GM12878 (cell line): ENCODE measurements at regions not wholly inside any gene's neighbourhood (a gene's known extent, or its start where the extent isn't known, plus 50 kb on each side); places are given as distances from the start of the nearest gene placed in this dataset.

Source experiments
- ATAC-seq: fragments of 200-7000 bp; cut with Tn5 transposase; 3 replicates; pipeline ENCODE4 v1.9.1; 2020; ENCODE audit warnings: mild to moderate bottlenecking, moderate library complexity
- BruUV-seq: library from RNA; stranded (reverse); fragments of 400-500 nt; replicated peaks from 2 replicates; lab custom pipeline; 2021; lab: Mats Ljungman, UMichigan
- CTCF ChIA-PET: fragments of 300-600 bp; sonication (Branson Sonifier 250); formaldehyde crosslinking; extraction: SDS; loops from one replicate; lab custom pipeline; 2021; ENCODE audit warnings: inconsistent platforms; lab: Yijun Ruan, JAX
- POLR2A ChIA-PET: fragments of 350-600 bp; formaldehyde crosslinking; extraction: SDS; loops from one replicate; lab custom pipeline; 2021; ENCODE audit warnings: inconsistent platforms; lab: Charles Lee
- RAD21 ChIA-PET: fragments of 300-600 bp; sonication (Branson Sonifier 250); formaldehyde crosslinking; loops from one replicate; lab custom pipeline; 2023; ENCODE audit warnings: antibody characterized with exemption; ENCODE audit not compliant: unreplicated experiment; lab: Charles Lee
- SMC1A ChIA-PET: fragments of 300-600 bp; sonication (Branson Sonifier 250); formaldehyde crosslinking; loops from one replicate; lab custom pipeline; 2023; ENCODE audit not compliant: unreplicated experiment, uncharacterized antibody; lab: Charles Lee
- DNase-seq: peaks from one replicate; pipeline ENCODE4 v3.0.0-alpha.2; 2011; ENCODE audit warnings: low read depth, low spot score
- FAIRE-seq: peaks from 3 replicates; lab custom pipeline; 2011; peaks lifted over from hg19 to GRCh38; lab: Jason Lieb, UNC
- H2AFZ ChIP-seq: 2 replicates; pipeline ENCODE4 v1.6.0; 2011; ENCODE audit warnings: low read depth, low read length, control low read depth; ENCODE audit not compliant: control insufficient read depth
- H3K27ac ChIP-seq: 2 replicates; pipeline ENCODE4 v1.5.1; 2011; ENCODE audit warnings: control low read depth; ENCODE audit not compliant: control insufficient read depth, insufficient read depth
- H3K27me3 ChIP-seq, 2 experiments: replicated peaks in 1 of 2; 2 replicates each; pipeline versions ENCODE4 v1.6.0 to v1.6.1; 2011; ENCODE audit warnings: low read length in 1 of 2; ENCODE audit not compliant: control insufficient read depth in 2 of 2, insufficient read depth in 2 of 2
- H3K36me3 ChIP-seq, 2 experiments: 2 replicates each; pipeline ENCODE4 v1.5.1; 2011; ENCODE audit warnings: low read length in 1 of 2; ENCODE audit not compliant: control insufficient read depth in 2 of 2, insufficient read depth in 2 of 2
- H3K4me1 ChIP-seq: 2 replicates; pipeline ENCODE4 v1.6.1; 2011; ENCODE audit warnings: mild to moderate bottlenecking, low read length, moderate library complexity, mixed read lengths; ENCODE audit not compliant: control insufficient read depth, insufficient read depth
- H3K4me2 ChIP-seq: 2 replicates; pipeline ENCODE4 v1.6.0; 2011; ENCODE audit warnings: control low read depth; ENCODE audit not compliant: control insufficient read depth, insufficient read depth
- H3K4me3 ChIP-seq: fragments of 200-600 bp; sonication (generic); 2 replicates; pipeline ENCODE4 v1.5.1; 2016
- H3K79me2 ChIP-seq: 2 replicates; pipeline ENCODE4 v1.6.0; 2011; ENCODE audit warnings: low read length; ENCODE audit not compliant: control insufficient read depth, insufficient read depth
- H3K9ac ChIP-seq: 2 replicates; pipeline ENCODE4 v1.8.0; 2011; ENCODE audit warnings: low read length, control low read depth, mixed read lengths; ENCODE audit not compliant: control insufficient read depth, insufficient read depth
- H3K9me3 ChIP-seq: replicated peaks from 3 replicates; pipeline ENCODE4 v1.5.1; 2011; ENCODE audit warnings: mild to moderate bottlenecking, low read length; ENCODE audit not compliant: control insufficient read depth, insufficient read depth
- H4K20me1 ChIP-seq: 2 replicates; pipeline ENCODE4 v1.6.0; 2011; ENCODE audit not compliant: control insufficient read depth, insufficient read depth
- CBX5 ChIP-seq: sonication (generic); IDR thresholded peaks from 2 replicates; pipeline ENCODE4 v1.6.1; 2016; ENCODE audit warnings: low read depth, moderate library complexity, mild to moderate bottlenecking, inconsistent platforms
- DPF2 ChIP-seq: fragments of 450-650 bp; IDR thresholded peaks from 2 replicates; pipeline ENCODE4 v1.6.1; 2017; ENCODE audit warnings: mild to moderate bottlenecking
- GATAD2B ChIP-seq: fragments of 450-650 bp; conservative IDR thresholded peaks from 2 replicates; pipeline ENCODE4 v1.6.1; 2017; ENCODE audit warnings: low read depth, mild to moderate bottlenecking, moderate library complexity
- MEF2A ChIP-seq: IDR thresholded peaks from 2 replicates; pipeline ENCODE4 v1.6.1; 2011; ENCODE audit warnings: low read depth, mild to moderate bottlenecking, low read length, moderate library complexity; ENCODE audit not compliant: insufficient read depth
- MTA2 ChIP-seq: fragments of 450-650 bp; IDR thresholded peaks from 2 replicates; pipeline ENCODE4 v1.6.1; 2016; ENCODE audit warnings: low read depth, mild to moderate bottlenecking, moderate library complexity
- NR2C2 ChIP-seq: IDR thresholded peaks from 2 replicates; pipeline ENCODE4 v1.6.1; 2011; ENCODE audit warnings: borderline replicate concordance, low read depth; ENCODE audit not compliant: control insufficient read depth, insufficient read length
- RCOR1 ChIP-seq: conservative IDR thresholded peaks from 2 replicates; pipeline ENCODE4 v1.6.1; 2012; ENCODE audit warnings: low read depth, low read length, improper control_type of control experiment
- SPI1 ChIP-seq: IDR thresholded peaks from 2 replicates; pipeline ENCODE4 v1.6.1; 2011; ENCODE audit warnings: low read depth, mild to moderate bottlenecking, low read length, moderate library complexity, borderline replicate concordance; ENCODE audit not compliant: insufficient read depth
- SUZ12 ChIP-seq: fragments of 200-600 bp; sonication (generic); IDR thresholded peaks from one replicate; pipeline ENCODE4 v1.6.1; 2018; ENCODE audit warnings: antibody characterized with exemption, mild to moderate bottlenecking; ENCODE audit not compliant: unreplicated experiment
- TCF7 ChIP-seq: IDR thresholded peaks from 2 replicates; pipeline ENCODE4 v1.6.1; 2014; ENCODE audit warnings: antibody characterized with exemption, borderline replicate concordance
- YY1 ChIP-seq: IDR thresholded peaks from 2 replicates; pipeline ENCODE4 v1.6.1; 2011; ENCODE audit warnings: low read depth, mild to moderate bottlenecking, low read length
- ZNF274 ChIP-seq: IDR thresholded peaks from one replicate; pipeline ENCODE4 v1.8.0; 2011; ENCODE audit not compliant: insufficient read length, insufficient read depth
- ZZZ3 ChIP-seq: IDR thresholded peaks from 2 replicates; pipeline ENCODE4 v1.6.1; 2011; ENCODE audit warnings: low read depth; ENCODE audit not compliant: control insufficient read depth, insufficient read length
- WGBS: methylation state at CpG from one replicate; pipeline ENCODE4 v1.1.6; 2016; ENCODE audit warnings: low lambda C conversion rate; ENCODE audit not compliant: insufficient replicate concordance, insufficient coverage; ENCODE audit errors: missing lambda C conversion rate; 5-methylcytosine and 5-hydroxymethylcytosine counted together
- in situ Hi-C: fragments of 300-500 bp; cut with MboI; formaldehyde crosslinking; loops from 9 replicates; pipeline ENCODE4 v1.14.3; 2018; ENCODE audit warnings: mixed read lengths
- intact Hi-C: fragments of 100-400 bp; cut with micrococcal nuclease; formaldehyde crosslinking; loops from one replicate; pipeline ENCODE4 v1.14.2; 2022; ENCODE audit not compliant: unreplicated experiment
- TF ChIP-seq, protein P1 (sequence below): IDR thresholded peaks from 2 replicates; pipeline ENCODE4 v1.6.1; 2012; ENCODE audit warnings: mild to moderate bottlenecking, low read depth, low read length
- TF ChIP-seq, protein P2 (sequence below): IDR thresholded peaks from 2 replicates; pipeline ENCODE4 v1.6.1; 2012; ENCODE audit warnings: low read length, inconsistent platforms

DNA sequence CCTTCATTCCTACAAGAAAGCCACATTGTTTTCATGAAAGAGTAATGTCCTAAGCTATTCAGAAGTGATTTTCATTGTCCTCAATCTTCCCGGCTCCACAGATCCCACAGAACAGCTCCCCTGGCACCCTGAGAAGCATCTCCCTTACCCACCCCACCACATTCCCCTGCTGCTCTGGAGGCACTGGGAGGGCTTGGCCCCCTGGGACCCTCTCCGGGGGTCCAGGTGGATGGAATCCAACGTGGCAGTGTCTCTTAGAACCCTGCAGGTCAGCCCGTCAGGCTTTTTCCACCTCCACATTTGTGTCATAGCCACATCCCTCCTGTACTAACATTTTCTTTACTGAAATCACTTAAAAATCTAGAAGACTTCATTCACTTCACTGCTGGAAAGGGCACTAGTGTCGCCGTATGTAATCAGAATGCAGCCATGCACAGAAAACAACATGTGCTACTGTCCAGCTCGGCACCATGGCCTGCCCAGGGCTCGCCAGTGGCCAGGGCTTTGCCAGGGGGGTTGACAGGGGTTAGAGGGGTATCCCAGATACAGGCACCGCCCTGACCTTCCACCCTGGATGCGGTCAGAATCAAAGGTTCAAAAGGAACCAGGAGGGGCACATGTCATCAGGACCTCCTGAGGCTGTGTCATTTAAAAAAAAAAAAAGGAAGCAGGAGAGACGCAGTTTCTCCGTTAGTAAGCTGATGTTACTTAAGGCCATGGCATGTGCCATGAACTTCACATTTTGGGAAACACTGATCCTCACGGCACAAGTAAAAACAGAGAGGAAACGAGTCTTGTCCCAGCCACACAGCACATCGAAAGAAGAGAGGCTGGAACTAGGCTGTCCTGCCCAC, 106.3 kb downstream of the LSM3 start:
- ChIA-PET POLR2A (no interaction called here), RAD21 (no interaction called here), SMC1A (no interaction called here), CTCF (interaction anchor here (0.7 kb wide), 1 partner anchor 223 kb away, joined by 3 read pairs; no protein-coding TSS in a partner anchor)
- Histone ChIP-seq H3K4me2 (no peak overlapping the region), H3K27me3 (peaks cover 3 to 4% of the 10 kb centered on the region in 2 experiments; a peak in 1 of 4 replicates), H4K20me1 (no peaks in the 10 kb centered on the region), H3K27ac (no peak overlapping the region), H3K4me3 (no peak overlapping the region), H2AFZ (no peak overlapping the region), H3K36me3 (no peaks in the 10 kb centered on the region), H3K9ac (no peak overlapping the region), H3K9me3 (no peaks in the 10 kb centered on the region), H3K79me2 (no peaks in the 10 kb centered on the region), H3K4me1 (no peaks in the 10 kb centered on the region)
- no peak for DNase-seq
- intact Hi-C loops (no loop called here), in situ Hi-C loops (no loop called here)
- ATAC-seq: no peak
- no TSS peak for BruUV-seq
- WGBS: 32% methylated on average over 15 of the region's 15 CpGs
- FAIRE-seq: no peak
- TF ChIP-seq ZNF274 (no peak), MTA2 (no peak), TCF7 (no peak), YY1 (no peak), CBX5 (no peak), MEF2A (no peak), SPI1 (no peak), RCOR1 (no peak), GATAD2B (no peak), DPF2 (no peak), ZZZ3 (no peak), SUZ12 (no peak), NR2C2 (no peak)
- TF ChIP-seq, protein P1, sequence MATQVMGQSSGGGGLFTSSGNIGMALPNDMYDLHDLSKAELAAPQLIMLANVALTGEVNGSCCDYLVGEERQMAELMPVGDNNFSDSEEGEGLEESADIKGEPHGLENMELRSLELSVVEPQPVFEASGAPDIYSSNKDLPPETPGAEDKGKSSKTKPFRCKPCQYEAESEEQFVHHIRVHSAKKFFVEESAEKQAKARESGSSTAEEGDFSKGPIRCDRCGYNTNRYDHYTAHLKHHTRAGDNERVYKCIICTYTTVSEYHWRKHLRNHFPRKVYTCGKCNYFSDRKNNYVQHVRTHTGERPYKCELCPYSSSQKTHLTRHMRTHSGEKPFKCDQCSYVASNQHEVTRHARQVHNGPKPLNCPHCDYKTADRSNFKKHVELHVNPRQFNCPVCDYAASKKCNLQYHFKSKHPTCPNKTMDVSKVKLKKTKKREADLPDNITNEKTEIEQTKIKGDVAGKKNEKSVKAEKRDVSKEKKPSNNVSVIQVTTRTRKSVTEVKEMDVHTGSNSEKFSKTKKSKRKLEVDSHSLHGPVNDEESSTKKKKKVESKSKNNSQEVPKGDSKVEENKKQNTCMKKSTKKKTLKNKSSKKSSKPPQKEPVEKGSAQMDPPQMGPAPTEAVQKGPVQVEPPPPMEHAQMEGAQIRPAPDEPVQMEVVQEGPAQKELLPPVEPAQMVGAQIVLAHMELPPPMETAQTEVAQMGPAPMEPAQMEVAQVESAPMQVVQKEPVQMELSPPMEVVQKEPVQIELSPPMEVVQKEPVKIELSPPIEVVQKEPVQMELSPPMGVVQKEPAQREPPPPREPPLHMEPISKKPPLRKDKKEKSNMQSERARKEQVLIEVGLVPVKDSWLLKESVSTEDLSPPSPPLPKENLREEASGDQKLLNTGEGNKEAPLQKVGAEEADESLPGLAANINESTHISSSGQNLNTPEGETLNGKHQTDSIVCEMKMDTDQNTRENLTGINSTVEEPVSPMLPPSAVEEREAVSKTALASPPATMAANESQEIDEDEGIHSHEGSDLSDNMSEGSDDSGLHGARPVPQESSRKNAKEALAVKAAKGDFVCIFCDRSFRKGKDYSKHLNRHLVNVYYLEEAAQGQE: no peak
- TF ChIP-seq, protein P2, sequence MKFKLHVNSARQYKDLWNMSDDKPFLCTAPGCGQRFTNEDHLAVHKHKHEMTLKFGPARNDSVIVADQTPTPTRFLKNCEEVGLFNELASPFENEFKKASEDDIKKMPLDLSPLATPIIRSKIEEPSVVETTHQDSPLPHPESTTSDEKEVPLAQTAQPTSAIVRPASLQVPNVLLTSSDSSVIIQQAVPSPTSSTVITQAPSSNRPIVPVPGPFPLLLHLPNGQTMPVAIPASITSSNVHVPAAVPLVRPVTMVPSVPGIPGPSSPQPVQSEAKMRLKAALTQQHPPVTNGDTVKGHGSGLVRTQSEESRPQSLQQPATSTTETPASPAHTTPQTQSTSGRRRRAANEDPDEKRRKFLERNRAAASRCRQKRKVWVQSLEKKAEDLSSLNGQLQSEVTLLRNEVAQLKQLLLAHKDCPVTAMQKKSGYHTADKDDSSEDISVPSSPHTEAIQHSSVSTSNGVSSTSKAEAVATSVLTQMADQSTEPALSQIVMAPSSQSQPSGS: no peak
